ENCODE measurements at regions not wholly inside any gene's neighbourhood (a gene's known extent, or its start where the extent isn't known, plus 50 kb on each side); places are given as distances from the start of the nearest gene placed in this dataset.

- Histone ChIP-seq H3K36me3 (ENCODE audit: control insufficient read depth, insufficient read depth, low read length) (no peaks in the 10 kb centered on the region), H3K4me3 (ENCODE audit: low read depth, low read length) (no peak overlapping the region), H3K27me3 (ENCODE audit: control insufficient read depth, insufficient read depth, low read length) (no peaks in the 10 kb centered on the region)
- DNase-seq (ENCODE audit: low read depth) (no peak), FAIRE-seq (no peak)
- no peak for TF ChIP-seq CTCF (IDR thresholded peaks at IDR 0.05; ENCODE audit: insufficient read depth, low read length, severe bottlenecking)
These were observed 860.0 kb downstream of the RPS29 start for GRCh38 chr14:48726080-48726642.

DNA sequence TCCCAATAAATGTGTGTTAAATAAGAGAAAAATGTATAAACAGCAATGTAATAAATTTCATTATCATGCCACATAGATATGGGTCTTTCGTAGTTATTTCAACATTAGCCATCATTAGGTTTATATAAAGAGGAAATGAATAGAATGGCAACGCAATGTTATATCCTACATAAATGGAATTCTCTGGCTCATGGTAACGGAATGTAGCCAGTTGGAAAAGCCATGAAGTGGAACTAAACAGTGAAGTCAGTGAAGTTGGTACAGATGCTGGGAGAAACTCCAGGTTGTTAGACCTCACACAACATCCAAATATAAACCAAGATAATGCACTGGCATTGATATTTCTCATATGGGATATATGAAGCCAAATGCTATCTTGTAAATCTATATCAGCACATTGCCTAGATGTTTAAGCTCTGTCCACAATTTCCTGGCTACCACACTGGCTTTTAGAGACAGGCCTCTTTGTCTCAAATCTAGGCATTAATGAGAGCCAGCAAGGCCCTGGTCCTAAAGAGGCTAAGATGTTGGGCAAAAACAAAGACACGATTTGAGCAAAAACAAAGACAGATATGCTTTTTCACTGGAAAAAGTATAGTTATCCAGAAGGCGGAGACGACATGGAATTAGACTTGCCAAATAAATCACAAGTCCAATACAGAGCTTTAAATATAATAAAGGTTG, 861.0 kb downstream of the RPS29 start:
- H3K4me3 ChIP-seq (ENCODE audit: low read depth, low read length) = no peak overlapping the region
- no peaks in the 10 kb centered on the region for H3K27me3 ChIP-seq (ENCODE audit: control insufficient read depth, insufficient read depth, low read length)
- no peaks in the 10 kb centered on the region for H3K36me3 ChIP-seq (ENCODE audit: control insufficient read depth, insufficient read depth, low read length)
- no peak for DNase-seq (ENCODE audit: low read depth)
- FAIRE-seq = no peak
- no peak for TF ChIP-seq CTCF (IDR thresholded peaks at IDR 0.05; ENCODE audit: insufficient read depth, low read length, severe bottlenecking)

GRCh38 chr14:48723841-48724495, 862.2 kb downstream of the RPS29 start:
- FAIRE-seq (no peak), DNase-seq (ENCODE audit: low read depth) (no peak)
- Histone ChIP-seq H3K4me3 (ENCODE audit: low read depth, low read length) (no peak overlapping the region), H3K36me3 (ENCODE audit: control insufficient read depth, insufficient read depth, low read length) (no peaks in the 10 kb centered on the region), H3K27me3 (ENCODE audit: control insufficient read depth, insufficient read depth, low read length) (no peaks in the 10 kb centered on the region)
- TF ChIP-seq CTCF (IDR thresholded peaks at IDR 0.05; ENCODE audit: insufficient read depth, low read length, severe bottlenecking) = no peak

DNA sequence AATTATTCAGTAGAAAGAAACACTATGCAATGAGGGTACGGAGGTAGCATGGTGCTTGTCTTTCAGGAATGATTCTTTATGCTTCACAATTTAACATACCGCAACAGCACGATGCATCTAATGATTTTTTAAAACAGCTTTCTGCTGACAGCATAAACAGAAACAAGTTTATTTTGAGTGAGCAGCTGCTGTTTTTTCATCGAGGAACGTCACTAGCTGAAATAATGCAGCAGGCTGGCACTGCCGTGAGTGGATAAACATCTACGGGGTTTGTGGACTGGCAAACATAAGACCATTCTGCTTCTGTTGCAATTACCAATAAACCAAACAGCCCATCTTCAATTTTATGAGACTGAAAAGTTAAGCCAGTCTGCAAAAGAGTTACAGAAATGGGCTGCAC, 871.8 kb downstream of the RPS29 start:
- FAIRE-seq (no peak), DNase-seq (ENCODE audit: low read depth) (no peak)
- Histone ChIP-seq H3K4me3 (ENCODE audit: low read depth, low read length) (no peak overlapping the region), H3K27me3 (ENCODE audit: control insufficient read depth, insufficient read depth, low read length) (no peaks in the 10 kb centered on the region), H3K36me3 (ENCODE audit: control insufficient read depth, insufficient read depth, low read length) (no peaks in the 10 kb centered on the region)
- TF ChIP-seq CTCF (IDR thresholded peaks at IDR 0.05; ENCODE audit: insufficient read depth, low read length, severe bottlenecking) = no peak

DNA sequence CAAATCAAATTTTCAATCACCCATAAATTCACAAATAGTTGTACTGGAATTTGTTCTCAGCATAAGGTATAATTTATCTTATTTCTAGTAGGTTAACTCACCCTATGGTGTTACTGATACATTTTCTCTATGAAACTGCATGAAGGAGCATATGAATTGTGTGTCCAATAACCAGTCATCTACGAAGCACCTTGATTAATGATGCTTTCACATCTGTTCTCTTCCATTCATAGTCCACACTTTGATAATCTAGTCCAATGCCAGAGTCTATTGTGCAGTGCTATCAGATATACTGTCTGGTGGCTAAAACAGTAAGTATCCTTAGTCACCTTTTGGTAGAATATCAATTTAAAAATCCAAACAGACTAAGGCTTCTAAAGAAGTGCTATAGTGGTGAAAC, 876.0 kb downstream of the RPS29 start:
- TF ChIP-seq CTCF (IDR thresholded peaks at IDR 0.05; ENCODE audit: insufficient read depth, low read length, severe bottlenecking) = no peak
- Histone ChIP-seq H3K27me3 (ENCODE audit: control insufficient read depth, insufficient read depth, low read length) (no peaks in the 10 kb centered on the region), H3K4me3 (ENCODE audit: low read depth, low read length) (no peak overlapping the region), H3K36me3 (ENCODE audit: control insufficient read depth, insufficient read depth, low read length) (no peaks in the 10 kb centered on the region)
- DNase-seq (ENCODE audit: low read depth) (no peak), FAIRE-seq (no peak)
